ENCODE measurements at regions not wholly inside any gene's neighbourhood (a gene's known extent, or its start where the extent isn't known, plus 50 kb on each side); places are given as distances from the start of the nearest gene placed in this dataset.

DNA sequence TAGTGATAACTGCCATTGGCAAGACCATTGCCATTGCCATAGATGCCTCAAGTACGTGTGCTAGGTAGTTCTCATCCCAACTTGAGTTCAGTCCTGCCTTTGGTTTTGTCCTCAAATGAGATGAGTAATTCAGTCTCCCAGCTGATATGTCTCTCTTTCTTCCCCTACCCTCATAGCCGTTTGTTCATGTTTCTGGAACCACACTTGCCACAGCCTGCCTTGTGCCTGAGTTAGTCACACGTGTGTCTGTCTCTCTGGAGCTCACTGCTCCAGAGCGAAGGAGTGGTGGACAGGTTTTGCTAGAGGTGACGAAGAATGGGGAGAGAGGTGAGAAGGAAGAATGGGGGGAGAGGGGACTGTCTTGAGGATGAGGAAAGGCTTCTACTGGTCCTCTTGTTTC lies 88.0 kb upstream of the IGF1R start:
- CTCF ChIA-PET = no interaction called here
- ATAC-seq (no peak), DNase-seq (ENCODE audit: low spot score) (no peak)
- TF ChIP-seq, protein P1, sequence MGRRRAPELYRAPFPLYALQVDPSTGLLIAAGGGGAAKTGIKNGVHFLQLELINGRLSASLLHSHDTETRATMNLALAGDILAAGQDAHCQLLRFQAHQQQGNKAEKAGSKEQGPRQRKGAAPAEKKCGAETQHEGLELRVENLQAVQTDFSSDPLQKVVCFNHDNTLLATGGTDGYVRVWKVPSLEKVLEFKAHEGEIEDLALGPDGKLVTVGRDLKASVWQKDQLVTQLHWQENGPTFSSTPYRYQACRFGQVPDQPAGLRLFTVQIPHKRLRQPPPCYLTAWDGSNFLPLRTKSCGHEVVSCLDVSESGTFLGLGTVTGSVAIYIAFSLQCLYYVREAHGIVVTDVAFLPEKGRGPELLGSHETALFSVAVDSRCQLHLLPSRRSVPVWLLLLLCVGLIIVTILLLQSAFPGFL (CRISPR knock-in tag; IDR thresholded peaks at IDR 0.05; ENCODE audit: borderline replicate concordance) = no peak
- TF ChIP-seq ATF1 (CRISPR knock-in tag; IDR thresholded peaks at IDR 0.05) (no peak), NR1H2 (CRISPR knock-in tag; IDR thresholded peaks at IDR 0.05) (no peak), ZNF425 (CRISPR knock-in tag; conservative IDR thresholded peaks at IDR 0.05) (no peak), ZNF138 (CRISPR knock-in tag; conservative IDR thresholded peaks at IDR 0.05) (no peak), PRRX2 (CRISPR knock-in tag; IDR thresholded peaks at IDR 0.05) (no peak), GRHL2 (CRISPR knock-in tag; IDR thresholded peaks at IDR 0.05; ENCODE audit: insufficient replicate concordance, severe bottlenecking) (no peak), SP1 (CRISPR knock-in tag; conservative IDR thresholded peaks at IDR 0.05) (no peak), ZNF396 (CRISPR knock-in tag; IDR thresholded peaks at IDR 0.05; ENCODE audit: borderline replicate concordance) (no peak), NFE2L1 (CRISPR knock-in tag; IDR thresholded peaks at IDR 0.05) (no peak), RORB (CRISPR knock-in tag; IDR thresholded peaks at IDR 0.05) (no peak), E2F1 (CRISPR knock-in tag; IDR thresholded peaks at IDR 0.05) (no peak), NFATC4 (CRISPR knock-in tag; IDR thresholded peaks at IDR 0.05) (no peak), NFYB (CRISPR knock-in tag; conservative IDR thresholded peaks at IDR 0.05; ENCODE audit: low read depth) (no peak), GTF2I (CRISPR knock-in tag; conservative IDR thresholded peaks at IDR 0.05) (no peak), ZBTB21 (CRISPR knock-in tag; IDR thresholded peaks at IDR 0.05; ENCODE audit: borderline replicate concordance) (no peak), MYBL2 (CRISPR knock-in tag; IDR thresholded peaks at IDR 0.05) (no peak)
- TF ChIP-seq, protein P2, sequence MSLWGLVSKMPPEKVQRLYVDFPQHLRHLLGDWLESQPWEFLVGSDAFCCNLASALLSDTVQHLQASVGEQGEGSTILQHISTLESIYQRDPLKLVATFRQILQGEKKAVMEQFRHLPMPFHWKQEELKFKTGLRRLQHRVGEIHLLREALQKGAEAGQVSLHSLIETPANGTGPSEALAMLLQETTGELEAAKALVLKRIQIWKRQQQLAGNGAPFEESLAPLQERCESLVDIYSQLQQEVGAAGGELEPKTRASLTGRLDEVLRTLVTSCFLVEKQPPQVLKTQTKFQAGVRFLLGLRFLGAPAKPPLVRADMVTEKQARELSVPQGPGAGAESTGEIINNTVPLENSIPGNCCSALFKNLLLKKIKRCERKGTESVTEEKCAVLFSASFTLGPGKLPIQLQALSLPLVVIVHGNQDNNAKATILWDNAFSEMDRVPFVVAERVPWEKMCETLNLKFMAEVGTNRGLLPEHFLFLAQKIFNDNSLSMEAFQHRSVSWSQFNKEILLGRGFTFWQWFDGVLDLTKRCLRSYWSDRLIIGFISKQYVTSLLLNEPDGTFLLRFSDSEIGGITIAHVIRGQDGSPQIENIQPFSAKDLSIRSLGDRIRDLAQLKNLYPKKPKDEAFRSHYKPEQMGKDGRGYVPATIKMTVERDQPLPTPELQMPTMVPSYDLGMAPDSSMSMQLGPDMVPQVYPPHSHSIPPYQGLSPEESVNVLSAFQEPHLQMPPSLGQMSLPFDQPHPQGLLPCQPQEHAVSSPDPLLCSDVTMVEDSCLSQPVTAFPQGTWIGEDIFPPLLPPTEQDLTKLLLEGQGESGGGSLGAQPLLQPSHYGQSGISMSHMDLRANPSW (CRISPR knock-in tag; conservative IDR thresholded peaks at IDR 0.05; ENCODE audit: low read depth) = no peak
- TF ChIP-seq, protein P3, sequence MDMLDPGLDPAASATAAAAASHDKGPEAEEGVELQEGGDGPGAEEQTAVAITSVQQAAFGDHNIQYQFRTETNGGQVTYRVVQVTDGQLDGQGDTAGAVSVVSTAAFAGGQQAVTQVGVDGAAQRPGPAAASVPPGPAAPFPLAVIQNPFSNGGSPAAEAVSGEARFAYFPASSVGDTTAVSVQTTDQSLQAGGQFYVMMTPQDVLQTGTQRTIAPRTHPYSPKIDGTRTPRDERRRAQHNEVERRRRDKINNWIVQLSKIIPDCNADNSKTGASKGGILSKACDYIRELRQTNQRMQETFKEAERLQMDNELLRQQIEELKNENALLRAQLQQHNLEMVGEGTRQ (CRISPR knock-in tag; IDR thresholded peaks at IDR 0.05) = no peak
- TF ChIP-seq, protein P4, sequence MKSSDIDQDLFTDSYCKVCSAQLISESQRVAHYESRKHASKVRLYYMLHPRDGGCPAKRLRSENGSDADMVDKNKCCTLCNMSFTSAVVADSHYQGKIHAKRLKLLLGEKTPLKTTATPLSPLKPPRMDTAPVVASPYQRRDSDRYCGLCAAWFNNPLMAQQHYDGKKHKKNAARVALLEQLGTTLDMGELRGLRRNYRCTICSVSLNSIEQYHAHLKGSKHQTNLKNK (CRISPR knock-in tag; IDR thresholded peaks at IDR 0.05) = no peak
- Mint-ChIP-seq H3K36me3 (no peaks in the 10 kb centered on the region), H3K4me1 (peaks cover 22% of the 10 kb centered on the region), H3K4me3 (no peak overlapping the region), H3K27me3 (ENCODE audit: low read depth) (no peaks in the 10 kb centered on the region; the same call in 1 of the 2 replicates), H3K27ac (no peak overlapping the region), H3K9me3 (peaks cover 5% of the 10 kb centered on the region)
- POLR2A ChIA-PET = no interaction called here

Measured in WTC11 (cell line).